B cell (primary cell): ENCODE measurements at regions not wholly inside any gene's neighbourhood (a gene's known extent, or its start where the extent isn't known, plus 50 kb on each side); places are given as distances from the start of the nearest gene placed in this dataset.

ENCODE experiments used
- ATAC-seq: fragments of 200-7000 bp; cut with Tn5 transposase; one replicate; pipeline ENCODE4 v1.10.0; 2021; ENCODE audit warnings: low read depth, mild to moderate bottlenecking, moderate number of reproducible peaks, moderate library complexity
- CTCF ChIA-PET: fragments of 350-600 bp; sonication (Branson Sonifier 250); formaldehyde crosslinking; loops from one replicate; lab custom pipeline; 2021; ENCODE audit warnings: antibody characterized with exemption, inconsistent platforms; lab: Charles Lee
- POLR2A ChIA-PET: fragments of 350-600 bp; sonication (Branson Sonifier 250); formaldehyde crosslinking; loops from one replicate; lab custom pipeline; 2021; ENCODE audit warnings: antibody characterized with exemption; lab: Charles Lee
- DNase-seq: peaks from one replicate; pipeline ENCODE4 v3.0.0; 2013
- H2AFZ ChIP-seq: 2 replicates; pipeline ENCODE4 v1.6.1; 2012; ENCODE audit warnings: mild to moderate bottlenecking, low read depth, low read length; ENCODE audit not compliant: insufficient read depth, poor library complexity, severe bottlenecking
- H3K27ac ChIP-seq, 2 donors: 1 replicate in 1 of 2; 2 replicates in 1 of 2; pipeline ENCODE4 v1.5.1; 2012 to 2013; ENCODE audit warnings: low read length in 2 of 2, mild to moderate bottlenecking in 2 of 2, moderate library complexity in 1 of 2
- H3K27me3 ChIP-seq, 4 experiments: fragments of 200-600 bp in 1 of 4; sonication (generic) in 1 of 4; replicated peaks in 1 of 4; 1 replicate in 2 of 4; 2 replicates in 2 of 4; pipeline versions ENCODE4 v1.6.1 to v1.7.0; 2013 to 2016; ENCODE audit warnings: low read length in 3 of 4, mild to moderate bottlenecking in 2 of 4, mixed read lengths in 1 of 4, moderate library complexity in 1 of 4; ENCODE audit not compliant: insufficient read depth in 4 of 4, control insufficient read depth in 3 of 4; ENCODE audit errors: control extremely low read depth in 1 of 4
- H3K36me3 ChIP-seq, 2 experiments: replicated peaks in 1 of 2; 1 replicate in 1 of 2; 2 replicates in 1 of 2; pipeline versions ENCODE4 v1.6.1 to v1.7.1; 2013; ENCODE audit warnings: low read length in 1 of 2; ENCODE audit not compliant: insufficient read depth in 2 of 2, control insufficient read depth in 1 of 2; ENCODE audit errors: control extremely low read depth in 1 of 2, extremely low read depth in 1 of 2
- H3K4me1 ChIP-seq, 2 donors: fragments of 200-600 bp in 1 of 2; sonication (generic) in 1 of 2; 1 replicate in 1 of 2; 2 replicates in 1 of 2; pipeline versions ENCODE4 v1.5.1 to v1.6.1; 2013 to 2017; ENCODE audit warnings: low read length in 2 of 2; ENCODE audit not compliant: control insufficient read depth in 2 of 2, insufficient read depth in 2 of 2
- H3K4me2 ChIP-seq: replicated peaks from 2 replicates; pipeline ENCODE3; 2012; ENCODE audit warnings: mild to moderate bottlenecking, low read depth, low read length; ENCODE audit not compliant: poor library complexity, severe bottlenecking
- H3K4me3 ChIP-seq, 5 experiments: fragments of 200-600 bp in 1 of 5; sonication (generic) in 1 of 5; 1 replicate in 3 of 5; 2 replicates in 2 of 5; pipeline versions ENCODE4 v1.5.1 to v1.7.0; 2011 to 2016; ENCODE audit warnings: low read length in 4 of 5, mild to moderate bottlenecking in 4 of 5, low read depth in 2 of 5, control low read depth in 1 of 5, moderate library complexity in 1 of 5; ENCODE audit not compliant: insufficient read depth in 1 of 5; ENCODE audit errors: control extremely low read depth in 1 of 5, extremely low read depth in 1 of 5
- H3K79me2 ChIP-seq: fragments of 200-600 bp; sonication (generic); one replicate; pipeline ENCODE4 v1.6.0; 2016; ENCODE audit warnings: low read length; ENCODE audit not compliant: control insufficient read depth, insufficient read depth
- H3K9ac ChIP-seq: fragments of 200-600 bp; sonication (generic); 2 replicates; pipeline ENCODE4 v1.6.1; 2017; ENCODE audit warnings: mild to moderate bottlenecking, low read length, moderate library complexity
- H3K9me3 ChIP-seq, 3 donors: one replicate each; pipeline versions ENCODE4 v1.6.1 to v1.7.1; 2013; ENCODE audit warnings: low read length in 2 of 3; ENCODE audit not compliant: control insufficient read depth in 2 of 3, insufficient read depth in 1 of 3; ENCODE audit errors: control extremely low read depth in 1 of 3
- H4K20me1 ChIP-seq: 2 replicates; pipeline ENCODE4 v1.6.0; 2012; ENCODE audit warnings: mild to moderate bottlenecking, low read length; ENCODE audit not compliant: insufficient read depth, control insufficient read depth, poor library complexity, severe bottlenecking
- H3K27ac Mint-ChIP-seq: one replicate; pipeline ENCODE4 v1.8.0; 2021; ENCODE audit warnings: mixed read lengths
- H3K27me3 Mint-ChIP-seq: one replicate; pipeline ENCODE4 v1.8.0; 2021; ENCODE audit warnings: mixed read lengths
- H3K4me1 Mint-ChIP-seq: one replicate; pipeline ENCODE4 v1.8.0; 2021; ENCODE audit warnings: mixed read lengths
- H3K4me3 Mint-ChIP-seq: one replicate; pipeline ENCODE4 v1.8.0; 2021; ENCODE audit warnings: mixed read lengths
- H3K9me3 Mint-ChIP-seq: one replicate; pipeline ENCODE4 v1.8.0; 2022; ENCODE audit warnings: mixed read lengths; ENCODE audit not compliant: insufficient read depth
- CTCF ChIP-seq: fragments of 200-600 bp; IDR thresholded peaks from one replicate; pipeline ENCODE4 v1.8.0; 2022; ENCODE audit warnings: antibody characterized with exemption, mild to moderate bottlenecking
- EZH2 ChIP-seq: IDR thresholded peaks from 2 replicates; pipeline ENCODE4 v1.6.1; 2012; ENCODE audit warnings: borderline replicate concordance, low read depth, mild to moderate bottlenecking, moderate library complexity, low read length; ENCODE audit not compliant: insufficient read depth, poor library complexity, severe bottlenecking
- WGBS: methylation state at CpG from one replicate; pipeline ENCODE4 v1.1.5; 2013; ENCODE audit warnings: missing lambda C conversion rate; ENCODE audit not compliant: insufficient coverage; 5-methylcytosine and 5-hydroxymethylcytosine counted together
- intact Hi-C: fragments of 100-400 bp; cut with micrococcal nuclease; formaldehyde crosslinking; loops from one replicate; pipeline ENCODE4 v1.10.0; 2022

GRCh38 chr7:53473371-53473770 lies 437.9 kb downstream of the POM121L12 start:
- no peaks in the 10 kb centered on the region for H3K79me2 ChIP-seq
- no peaks in the 10 kb centered on the region for H3K4me1 Mint-ChIP-seq
- intact Hi-C loops = no loop called here
- H3K36me3 ChIP-seq = no peaks in the 10 kb centered on the region
- H3K4me2 ChIP-seq = no peak overlapping the region
- no peak for DNase-seq
- H3K9ac ChIP-seq = no peak overlapping the region
- H3K27me3 Mint-ChIP-seq = no peaks in the 10 kb centered on the region
- H3K4me3 ChIP-seq = no peak overlapping the region
- H3K27ac ChIP-seq = no peak overlapping the region
- ChIA-PET CTCF (no interaction called here), POLR2A (no interaction called here)
- no peak for TF ChIP-seq CTCF
- TF ChIP-seq EZH2 = no peak
- peaks cover 7% of the 10 kb centered on the region for H3K9me3 Mint-ChIP-seq
- H3K27ac Mint-ChIP-seq = no peak overlapping the region
- no peak overlapping the region for H2AFZ ChIP-seq
- ATAC-seq = no peak
- 100% methylated on average over 1 of the region's 1 CpG for WGBS
- H3K4me1 ChIP-seq = no peaks in the 10 kb centered on the region
- peaks cover 0 to 5% (median 0%) of the 10 kb centered on the region in 3 donors for H3K9me3 ChIP-seq
- no peaks in the 10 kb centered on the region for H4K20me1 ChIP-seq
- H3K27me3 ChIP-seq = no peaks in the 10 kb centered on the region
- H3K4me3 Mint-ChIP-seq = no peak overlapping the region

- Histone ChIP-seq H3K4me3 (no peak overlapping the region), H3K36me3 (no peaks in the 10 kb centered on the region), H3K9ac (no peak overlapping the region), H3K4me1 (no peaks in the 10 kb centered on the region), H3K4me2 (no peak overlapping the region), H3K9me3 (peaks cover 0 to 3% (median 0%) of the 10 kb centered on the region in 3 donors), H4K20me1 (no peaks in the 10 kb centered on the region), H2AFZ (no peak overlapping the region), H3K79me2 (no peaks in the 10 kb centered on the region), H3K27ac (no peak overlapping the region), H3K27me3 (no peaks in the 10 kb centered on the region)
- Mint-ChIP-seq H3K9me3 (peaks cover 11% of the 10 kb centered on the region), H3K4me3 (no peak overlapping the region), H3K27ac (no peak overlapping the region), H3K27me3 (no peaks in the 10 kb centered on the region), H3K4me1 (no peaks in the 10 kb centered on the region)
- ChIA-PET POLR2A (no interaction called here), CTCF (no interaction called here)
- intact Hi-C loops = no loop called here
- TF ChIP-seq CTCF = no peak
- no peak for TF ChIP-seq EZH2
- ATAC-seq (no peak), DNase-seq (no peak)
Measured at GRCh38 chr7:53475776-53476175, 440.3 kb downstream of the POM121L12 start.
